B cell (primary cell): ENCODE measurements at regions not wholly inside any gene's neighbourhood (a gene's known extent, or its start where the extent isn't known, plus 50 kb on each side); places are given as distances from the start of the nearest gene placed in this dataset.
"Not testable (repeated sequence)": the region's sequence is repeated elsewhere in the genome, so short reads cannot be mapped to it uniquely, and the experiment has no call there.

ENCODE experiments used
- ATAC-seq: fragments of 200-7000 bp; cut with Tn5 transposase; one replicate; pipeline ENCODE4 v1.10.0; 2021; ENCODE audit warnings: low read depth, mild to moderate bottlenecking, moderate number of reproducible peaks, moderate library complexity
- CTCF ChIA-PET: fragments of 350-600 bp; sonication (Branson Sonifier 250); formaldehyde crosslinking; loops from one replicate; lab custom pipeline; 2021; ENCODE audit warnings: antibody characterized with exemption, inconsistent platforms; lab: Charles Lee
- POLR2A ChIA-PET: fragments of 350-600 bp; sonication (Branson Sonifier 250); formaldehyde crosslinking; loops from one replicate; lab custom pipeline; 2021; ENCODE audit warnings: antibody characterized with exemption; lab: Charles Lee
- DNase-seq: peaks from one replicate; pipeline ENCODE4 v3.0.0; 2013
- H2AFZ ChIP-seq: 2 replicates; pipeline ENCODE4 v1.6.1; 2012; ENCODE audit warnings: mild to moderate bottlenecking, low read depth, low read length; ENCODE audit not compliant: insufficient read depth, poor library complexity, severe bottlenecking
- H3K27ac ChIP-seq, 2 donors: 1 replicate in 1 of 2; 2 replicates in 1 of 2; pipeline ENCODE4 v1.5.1; 2012 to 2013; ENCODE audit warnings: low read length in 2 of 2, mild to moderate bottlenecking in 2 of 2, moderate library complexity in 1 of 2
- H3K27me3 ChIP-seq, 4 experiments: fragments of 200-600 bp in 1 of 4; sonication (generic) in 1 of 4; replicated peaks in 1 of 4; 1 replicate in 2 of 4; 2 replicates in 2 of 4; pipeline versions ENCODE4 v1.6.1 to v1.7.0; 2013 to 2016; ENCODE audit warnings: low read length in 3 of 4, mild to moderate bottlenecking in 2 of 4, mixed read lengths in 1 of 4, moderate library complexity in 1 of 4; ENCODE audit not compliant: insufficient read depth in 4 of 4, control insufficient read depth in 3 of 4; ENCODE audit errors: control extremely low read depth in 1 of 4
- H3K36me3 ChIP-seq, 2 experiments: replicated peaks in 1 of 2; 1 replicate in 1 of 2; 2 replicates in 1 of 2; pipeline versions ENCODE4 v1.6.1 to v1.7.1; 2013; ENCODE audit warnings: low read length in 1 of 2; ENCODE audit not compliant: insufficient read depth in 2 of 2, control insufficient read depth in 1 of 2; ENCODE audit errors: control extremely low read depth in 1 of 2, extremely low read depth in 1 of 2
- H3K4me1 ChIP-seq, 2 donors: fragments of 200-600 bp in 1 of 2; sonication (generic) in 1 of 2; 1 replicate in 1 of 2; 2 replicates in 1 of 2; pipeline versions ENCODE4 v1.5.1 to v1.6.1; 2013 to 2017; ENCODE audit warnings: low read length in 2 of 2; ENCODE audit not compliant: control insufficient read depth in 2 of 2, insufficient read depth in 2 of 2
- H3K4me2 ChIP-seq: replicated peaks from 2 replicates; pipeline ENCODE3; 2012; ENCODE audit warnings: mild to moderate bottlenecking, low read depth, low read length; ENCODE audit not compliant: poor library complexity, severe bottlenecking
- H3K4me3 ChIP-seq, 5 experiments: fragments of 200-600 bp in 1 of 5; sonication (generic) in 1 of 5; 1 replicate in 3 of 5; 2 replicates in 2 of 5; pipeline versions ENCODE4 v1.5.1 to v1.7.0; 2011 to 2016; ENCODE audit warnings: low read length in 4 of 5, mild to moderate bottlenecking in 4 of 5, low read depth in 2 of 5, control low read depth in 1 of 5, moderate library complexity in 1 of 5; ENCODE audit not compliant: insufficient read depth in 1 of 5; ENCODE audit errors: control extremely low read depth in 1 of 5, extremely low read depth in 1 of 5
- H3K79me2 ChIP-seq: fragments of 200-600 bp; sonication (generic); one replicate; pipeline ENCODE4 v1.6.0; 2016; ENCODE audit warnings: low read length; ENCODE audit not compliant: control insufficient read depth, insufficient read depth
- H3K9ac ChIP-seq: fragments of 200-600 bp; sonication (generic); 2 replicates; pipeline ENCODE4 v1.6.1; 2017; ENCODE audit warnings: mild to moderate bottlenecking, low read length, moderate library complexity
- H3K9me3 ChIP-seq, 3 donors: one replicate each; pipeline versions ENCODE4 v1.6.1 to v1.7.1; 2013; ENCODE audit warnings: low read length in 2 of 3; ENCODE audit not compliant: control insufficient read depth in 2 of 3, insufficient read depth in 1 of 3; ENCODE audit errors: control extremely low read depth in 1 of 3
- H4K20me1 ChIP-seq: 2 replicates; pipeline ENCODE4 v1.6.0; 2012; ENCODE audit warnings: mild to moderate bottlenecking, low read length; ENCODE audit not compliant: insufficient read depth, control insufficient read depth, poor library complexity, severe bottlenecking
- H3K27ac Mint-ChIP-seq: one replicate; pipeline ENCODE4 v1.8.0; 2021; ENCODE audit warnings: mixed read lengths
- H3K27me3 Mint-ChIP-seq: one replicate; pipeline ENCODE4 v1.8.0; 2021; ENCODE audit warnings: mixed read lengths
- H3K4me1 Mint-ChIP-seq: one replicate; pipeline ENCODE4 v1.8.0; 2021; ENCODE audit warnings: mixed read lengths
- H3K4me3 Mint-ChIP-seq: one replicate; pipeline ENCODE4 v1.8.0; 2021; ENCODE audit warnings: mixed read lengths
- H3K9me3 Mint-ChIP-seq: one replicate; pipeline ENCODE4 v1.8.0; 2022; ENCODE audit warnings: mixed read lengths; ENCODE audit not compliant: insufficient read depth
- WGBS: methylation state at CpG from one replicate; pipeline ENCODE4 v1.1.5; 2013; ENCODE audit warnings: missing lambda C conversion rate; ENCODE audit not compliant: insufficient coverage; 5-methylcytosine and 5-hydroxymethylcytosine counted together
- intact Hi-C: fragments of 100-400 bp; cut with micrococcal nuclease; formaldehyde crosslinking; loops from one replicate; pipeline ENCODE4 v1.10.0; 2022

DNA sequence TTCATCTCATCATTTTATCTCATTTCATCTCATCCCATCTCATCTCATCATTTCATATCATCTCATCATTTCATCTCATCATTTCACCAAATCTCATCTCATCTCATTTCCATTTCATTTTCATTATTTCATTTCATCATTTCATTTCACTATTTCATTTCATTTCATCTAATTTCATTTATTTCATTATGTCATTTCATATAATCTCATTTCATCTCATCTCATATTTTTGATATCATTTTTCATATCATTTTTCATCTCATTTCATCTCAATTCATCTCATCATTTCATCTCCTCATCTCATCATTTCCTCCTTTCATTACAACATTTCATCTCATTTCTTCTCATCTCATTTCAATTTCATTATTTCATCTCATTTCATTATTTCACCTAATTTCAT, 2866.8 kb downstream of the RPIA start:
- H3K4me3 Mint-ChIP-seq, CTCF ChIA-PET, intact Hi-C loops, H3K27ac ChIP-seq, H3K4me1 ChIP-seq, H3K36me3 ChIP-seq, H3K79me2 ChIP-seq, H3K4me2 ChIP-seq, H3K9me3 Mint-ChIP-seq, H3K27ac Mint-ChIP-seq, H3K27me3 ChIP-seq, ATAC-seq, H3K9me3 ChIP-seq, POLR2A ChIA-PET, H4K20me1 ChIP-seq, H3K4me3 ChIP-seq, H2AFZ ChIP-seq, H3K9ac ChIP-seq, DNase-seq, H3K27me3 Mint-ChIP-seq, H3K4me1 Mint-ChIP-seq: not testable (repeated sequence)

DNA sequence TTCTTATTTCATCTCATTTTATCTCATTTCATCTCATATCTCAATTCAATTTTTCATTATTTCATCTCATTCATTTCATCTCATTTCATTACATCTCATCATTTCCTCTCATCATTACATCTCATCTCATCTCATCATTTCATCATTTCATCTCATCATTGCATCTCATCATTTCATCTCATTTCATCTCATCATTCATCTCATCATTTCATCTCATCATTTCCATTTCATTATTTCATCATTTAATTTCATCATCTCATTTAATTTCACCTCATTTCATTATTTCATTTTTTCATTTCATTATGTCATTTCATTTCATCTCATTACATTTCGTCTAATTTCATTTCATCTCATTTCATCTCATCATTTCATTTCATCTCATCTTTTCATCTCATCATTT, 2867.8 kb downstream of the RPIA start:
- H3K4me1 ChIP-seq, H3K4me3 Mint-ChIP-seq, H3K27me3 ChIP-seq, H3K9ac ChIP-seq, H3K9me3 ChIP-seq, H3K4me1 Mint-ChIP-seq, H2AFZ ChIP-seq, H3K36me3 ChIP-seq, ATAC-seq, DNase-seq, POLR2A ChIA-PET, intact Hi-C loops, CTCF ChIA-PET, H3K79me2 ChIP-seq, H3K27ac Mint-ChIP-seq, H4K20me1 ChIP-seq, H3K9me3 Mint-ChIP-seq, H3K4me2 ChIP-seq, H3K4me3 ChIP-seq, H3K27ac ChIP-seq, H3K27me3 Mint-ChIP-seq: not testable (repeated sequence)
- WGBS: no CpG with 5 or more reads among the region's 1 CpG
